Neural progenitor cell (in vitro differentiated cells): ENCODE measurements at regions not wholly inside any gene's neighbourhood (a gene's known extent, or its start where the extent isn't known, plus 50 kb on each side); places are given as distances from the start of the nearest gene placed in this dataset.
A peak's percentile ranks its signal among the peaks of the same experiment; 100 is the strongest.

Experiments
- DNase-seq: peaks from one replicate; pipeline ENCODE4 v3.0.0-alpha.2; 2016; ENCODE audit warnings: low spot score
- H2AFZ ChIP-seq: fragments of 200-600 bp; sonication (generic); replicated peaks from 2 replicates; pipeline ENCODE4 v1.6.1; 2016; ENCODE audit warnings: antibody characterized with exemption
- H3F3A ChIP-seq: fragments of 200-600 bp; sonication (generic); 2 replicates; pipeline ENCODE4 v1.6.1; 2016; ENCODE audit warnings: antibody characterized with exemption, low read depth
- H3K27ac ChIP-seq: fragments of 200-600 bp; sonication (generic); 2 replicates; pipeline ENCODE4 v1.5.1; 2016; ENCODE audit warnings: mild to moderate bottlenecking
- H3K27me3 ChIP-seq: fragments of 200-600 bp; sonication (generic); 2 replicates; pipeline ENCODE4 v1.6.1; 2016; ENCODE audit warnings: mild to moderate bottlenecking, moderate library complexity
- H3K36me3 ChIP-seq: fragments of 200-600 bp; sonication (generic); 2 replicates; pipeline ENCODE4 v1.5.1; 2016
- H3K4me1 ChIP-seq: fragments of 200-600 bp; sonication (generic); 2 replicates; pipeline ENCODE4 v1.6.1; 2016; ENCODE audit warnings: mixed run types
- H3K4me2 ChIP-seq: fragments of 200-600 bp; sonication (generic); 2 replicates; pipeline ENCODE4 v1.6.1; 2016
- H3K4me3 ChIP-seq: fragments of 200-600 bp; sonication (generic); 2 replicates; pipeline ENCODE4 v1.5.1; 2016
- H3K79me2 ChIP-seq: fragments of 200-600 bp; sonication (generic); 2 replicates; pipeline ENCODE4 v1.6.1; 2016; ENCODE audit warnings: low read depth
- H3K9ac ChIP-seq: fragments of 200-600 bp; sonication (generic); 2 replicates; pipeline ENCODE4 v1.6.1; 2016
- H3K9me3 ChIP-seq: fragments of 200-600 bp; sonication (generic); 2 replicates; pipeline ENCODE4 v1.5.1; 2016; ENCODE audit warnings: low read depth
- H4K20me1 ChIP-seq: fragments of 200-600 bp; sonication (generic); 2 replicates; pipeline ENCODE4 v1.6.1; 2016; ENCODE audit warnings: low read depth
- H3K27ac Mint-ChIP-seq: 3 replicates; pipeline ENCODE4 v1.8.0; 2021; ENCODE audit warnings: mixed read lengths
- H3K27me3 Mint-ChIP-seq: 2 replicates; pipeline ENCODE4 v1.8.0; 2022; ENCODE audit warnings: low read depth, mild to moderate bottlenecking, inconsistent platforms, moderate library complexity, mixed read lengths; ENCODE audit not compliant: insufficient read depth
- H3K36me3 Mint-ChIP-seq: 3 replicates; pipeline ENCODE4 v1.8.0; 2021; ENCODE audit warnings: mixed read lengths
- H3K4me1 Mint-ChIP-seq: 3 replicates; pipeline ENCODE4 v1.8.0; 2021; ENCODE audit warnings: mixed read lengths
- H3K4me3 Mint-ChIP-seq: 3 replicates; pipeline ENCODE4 v1.8.0; 2021; ENCODE audit warnings: mild to moderate bottlenecking, moderate library complexity, mixed read lengths
- H3K9me3 Mint-ChIP-seq: 3 replicates; pipeline ENCODE4 v1.8.0; 2020; ENCODE audit warnings: mixed read lengths
- CTCF ChIP-seq: fragments of 200-600 bp; sonication (generic); IDR thresholded peaks from 2 replicates; pipeline ENCODE4 v1.5.1; 2017; ENCODE audit warnings: antibody characterized with exemption, mild to moderate bottlenecking
- EZH2 ChIP-seq: fragments of 200-600 bp; sonication (generic); IDR thresholded peaks from 2 replicates; pipeline ENCODE4 v1.6.1; 2017; ENCODE audit warnings: antibody characterized with exemption, mild to moderate bottlenecking, moderate library complexity
- EZH2phosphoT487 ChIP-seq: fragments of 200-600 bp; sonication (generic); IDR thresholded peaks from 2 replicates; pipeline ENCODE4 v1.6.1; 2017; ENCODE audit warnings: antibody characterized with exemption

DNA sequence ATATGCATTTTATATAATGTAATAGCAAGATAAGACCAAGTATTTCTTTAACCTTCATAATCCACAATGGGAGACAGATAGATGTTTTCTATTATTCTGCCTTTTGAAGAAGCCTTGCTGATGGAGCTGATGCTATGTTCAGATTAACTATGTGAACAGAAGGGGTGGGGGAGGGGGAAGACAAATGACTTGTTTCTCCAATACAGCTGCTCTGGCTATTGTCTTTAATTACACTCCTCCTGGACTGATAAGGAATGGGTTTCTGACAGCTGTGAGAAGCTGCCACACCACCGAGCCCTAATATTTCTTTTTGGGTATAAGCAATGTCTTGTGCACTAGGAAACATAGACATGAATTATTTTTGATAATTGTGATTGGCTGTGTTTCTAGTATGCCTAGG is 62.0 kb downstream of the CAVIN4 start:
- Histone ChIP-seq H3K27ac (no peak overlapping the region), H3F3A (peaks cover 9% of the 10 kb centered on the region), H2AFZ (no peak overlapping the region), H3K79me2 (no peaks in the 10 kb centered on the region), H3K27me3 (no peaks in the 10 kb centered on the region), H3K4me3 (no peak overlapping the region), H3K36me3 (no peaks in the 10 kb centered on the region), H3K4me2 (peak overlapping the region; percentile 21), H3K9me3 (no peaks in the 10 kb centered on the region), H3K9ac (no peak overlapping the region), H4K20me1 (no peaks in the 10 kb centered on the region), H3K4me1 (peaks cover 17% of the 10 kb centered on the region)
- Mint-ChIP-seq H3K9me3 (peaks cover 7% of the 10 kb centered on the region), H3K27me3 (peaks cover 2% of the 10 kb centered on the region), H3K27ac (no peak overlapping the region), H3K36me3 (no peaks in the 10 kb centered on the region), H3K4me1 (peaks cover 4% of the 10 kb centered on the region), H3K4me3 (no peak overlapping the region)
- TF ChIP-seq EZH2phosphoT487 = no peak
- TF ChIP-seq EZH2 = no peak
- TF ChIP-seq CTCF = no peak
- peak; percentile 34 for DNase-seq

DNA sequence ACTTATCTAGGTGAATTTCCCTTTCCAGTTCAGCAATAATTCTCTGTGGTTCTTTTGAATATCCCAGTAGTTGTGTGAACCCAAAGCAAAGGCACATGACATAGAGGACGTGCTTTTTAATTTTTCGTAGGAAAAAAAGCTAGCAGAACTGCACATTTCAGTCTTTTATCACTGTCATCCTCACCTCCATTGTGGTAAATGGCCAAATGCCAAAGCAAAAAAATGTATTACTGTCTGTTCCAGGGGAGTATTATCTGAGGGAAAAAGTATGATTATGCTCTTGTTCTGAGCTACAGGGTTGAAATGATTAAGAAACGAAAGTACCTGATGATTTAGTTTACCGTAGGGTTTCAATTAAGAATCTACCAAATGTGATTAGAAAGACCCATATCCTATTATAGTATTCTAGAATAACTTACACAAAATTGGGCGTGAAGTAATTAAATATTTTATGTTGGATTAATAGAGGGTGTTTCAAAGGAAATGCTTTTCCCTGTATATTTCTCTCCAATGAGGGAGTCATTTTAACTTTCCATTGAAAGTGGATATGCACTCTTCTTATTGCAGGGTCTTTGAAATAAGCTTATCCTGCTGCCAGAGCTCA is 62.7 kb downstream of the CAVIN4 start:
- Histone ChIP-seq H3F3A (peaks cover 16% of the 10 kb centered on the region), H3K36me3 (no peaks in the 10 kb centered on the region), H3K27me3 (no peaks in the 10 kb centered on the region), H3K27ac (no peak overlapping the region), H4K20me1 (no peaks in the 10 kb centered on the region), H2AFZ (no peak overlapping the region), H3K79me2 (no peaks in the 10 kb centered on the region), H3K4me3 (no peak overlapping the region), H3K4me2 (peak overlapping the region; percentile 21), H3K4me1 (peaks cover 17% of the 10 kb centered on the region), H3K9ac (no peak overlapping the region), H3K9me3 (no peaks in the 10 kb centered on the region)
- Mint-ChIP-seq H3K27me3 (peaks cover 2% of the 10 kb centered on the region), H3K4me3 (no peak overlapping the region), H3K4me1 (peaks cover 4% of the 10 kb centered on the region), H3K9me3 (peaks cover 7% of the 10 kb centered on the region), H3K36me3 (no peaks in the 10 kb centered on the region), H3K27ac (no peak overlapping the region)
- TF ChIP-seq EZH2 = no peak
- no peak for TF ChIP-seq CTCF
- TF ChIP-seq EZH2phosphoT487 = no peak
- no peak for DNase-seq

DNA sequence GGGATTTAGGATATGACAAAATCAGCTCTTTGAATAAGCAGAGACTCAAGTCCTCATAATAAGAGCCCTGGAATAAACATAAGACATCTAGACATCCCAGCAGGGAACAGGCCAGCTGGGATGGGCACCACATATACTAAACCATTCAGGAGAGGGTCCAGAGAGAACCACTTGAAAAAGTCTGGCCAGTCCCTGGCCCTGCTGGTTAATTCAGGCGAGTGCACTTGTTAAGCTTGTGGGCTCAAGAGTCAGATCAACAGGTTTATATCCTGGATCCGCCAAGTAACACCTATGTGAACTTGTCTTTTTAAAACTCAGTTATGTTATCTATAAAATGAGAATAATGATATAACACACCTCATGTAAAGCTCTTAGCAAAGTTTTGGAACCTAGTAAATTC is 63.3 kb downstream of the CAVIN4 start:
- Mint-ChIP-seq H3K4me1 (peaks cover 4% of the 10 kb centered on the region), H3K27me3 (no peaks in the 10 kb centered on the region), H3K4me3 (no peak overlapping the region), H3K27ac (no peak overlapping the region), H3K9me3 (peaks cover 7% of the 10 kb centered on the region), H3K36me3 (no peaks in the 10 kb centered on the region)
- Histone ChIP-seq H4K20me1 (no peaks in the 10 kb centered on the region), H3K9me3 (no peaks in the 10 kb centered on the region), H3F3A (peaks cover 16% of the 10 kb centered on the region), H3K4me1 (peaks cover 17% of the 10 kb centered on the region), H3K27ac (no peak overlapping the region), H3K36me3 (no peaks in the 10 kb centered on the region), H2AFZ (no peak overlapping the region), H3K4me3 (no peak overlapping the region), H3K27me3 (no peaks in the 10 kb centered on the region), H3K9ac (no peak overlapping the region), H3K4me2 (no peak overlapping the region), H3K79me2 (no peaks in the 10 kb centered on the region)
- DNase-seq = no peak
- TF ChIP-seq EZH2phosphoT487 = no peak

- peaks cover 2% of the 10 kb centered on the region for H3K4me1 Mint-ChIP-seq
- H3K36me3 Mint-ChIP-seq = no peaks in the 10 kb centered on the region
- no peak overlapping the region for H3K4me3 Mint-ChIP-seq
- Histone ChIP-seq H3K36me3 (no peaks in the 10 kb centered on the region), H3K4me3 (no peak overlapping the region), H3K27me3 (no peaks in the 10 kb centered on the region), H3K4me1 (no peaks in the 10 kb centered on the region), H2AFZ (no peak overlapping the region), H3K4me2 (no peak overlapping the region), H3K9ac (no peak overlapping the region), H3K9me3 (no peaks in the 10 kb centered on the region), H3K79me2 (no peaks in the 10 kb centered on the region), H3K27ac (no peak overlapping the region), H3F3A (no peaks in the 10 kb centered on the region), H4K20me1 (no peaks in the 10 kb centered on the region)
- peaks cover 21% of the 10 kb centered on the region for H3K9me3 Mint-ChIP-seq
- no peaks in the 10 kb centered on the region for H3K27me3 Mint-ChIP-seq
- no peak overlapping the region for H3K27ac Mint-ChIP-seq
- TF ChIP-seq CTCF (no peak), EZH2 (no peak), EZH2phosphoT487 (no peak)
- DNase-seq = no peak
Measured at GRCh38 chr9:100652850-100653249, 75.0 kb downstream of the CAVIN4 start.
